ENCODE measurements at regions not wholly inside any gene's neighbourhood (a gene's known extent, or its start where the extent isn't known, plus 50 kb on each side); places are given as distances from the start of the nearest gene placed in this dataset.

GRCh38 chr13:27338816-27339215, 68.2 kb downstream of the RASL11A start:
- Histone ChIP-seq H3K36me3 (ENCODE audit: control insufficient read depth in 2 of 2, extremely low read depth in 1 of 2, insufficient read depth in 2 of 2, low read length in 2 of 2) (no peaks in the 10 kb centered on the region), H3K79me2 (ENCODE audit: control insufficient read depth, insufficient read depth, low read length) (no peaks in the 10 kb centered on the region), H3K9me1 (replicated peaks; ENCODE audit: control insufficient read depth, extremely low read depth, insufficient read depth, low read length) (no peaks in the 10 kb centered on the region), H3K27me3 (ENCODE audit: control insufficient read depth in 2 of 2, insufficient read depth in 2 of 2, low read length in 2 of 2) (peaks cover 3 to 6% of the 10 kb centered on the region in 2 experiments), H3K4me1 (ENCODE audit: control insufficient read depth, extremely low read depth, insufficient read depth, low read length) (no peaks in the 10 kb centered on the region), H4K20me1 (replicated peaks; ENCODE audit: control insufficient read depth, extremely low read depth, insufficient read depth, low read length) (no peaks in the 10 kb centered on the region), H3K4me2 (ENCODE audit: insufficient read depth, low read length) (no peak overlapping the region), H3K9ac (replicated peaks; ENCODE audit: extremely low read depth, insufficient read depth, low read length) (no peak overlapping the region), H3K9me3 (replicated peaks; ENCODE audit: control insufficient read depth, insufficient read depth, low read length) (no peaks in the 10 kb centered on the region), H2AFZ (ENCODE audit: low read depth, low read length) (no peak overlapping the region), H3K27ac (ENCODE audit: insufficient read depth, low read depth, low read length) (no peak overlapping the region), H3K4me3 (replicated peaks in 1 of 3; ENCODE audit: insufficient read depth in 1 of 3, low read depth in 1 of 3, low read length in 3 of 3) (no peak overlapping the region)
- ChIA-PET CTCF (interaction anchor here (0.6 to 3.2 kb wide), 18 partner anchors 8 to 767 kb away, joined by 3 to 26 read pairs (median 4); partner anchors contain the start of gene RASL11A), POLR2A (interaction anchor here (0.6 to 0.7 kb wide), 2 partner anchors 354 to 460 kb away, joined by 4 to 5 read pairs; no protein-coding TSS in a partner anchor)
- intact Hi-C loops (cut with micrococcal nuclease) (no loop called here), dilution Hi-C loops (cut with MboI; ENCODE audit: extremely low pct_ligation_motif_present, low sequenced_read_pairs) (no loop called here)
- TF ChIP-seq MYC (IDR thresholded peaks at IDR 0.05; ENCODE audit: low read depth, low read length) (no peak), JUN (IDR thresholded peaks at IDR 0.05; ENCODE audit: borderline replicate concordance, insufficient read depth, insufficient read length, low read depth) (no peak), EZH2 (IDR thresholded peaks at IDR 0.05; ENCODE audit: borderline replicate concordance, low read depth, low read length, severe bottlenecking) (no peak)
- TF ChIP-seq, protein P1, sequence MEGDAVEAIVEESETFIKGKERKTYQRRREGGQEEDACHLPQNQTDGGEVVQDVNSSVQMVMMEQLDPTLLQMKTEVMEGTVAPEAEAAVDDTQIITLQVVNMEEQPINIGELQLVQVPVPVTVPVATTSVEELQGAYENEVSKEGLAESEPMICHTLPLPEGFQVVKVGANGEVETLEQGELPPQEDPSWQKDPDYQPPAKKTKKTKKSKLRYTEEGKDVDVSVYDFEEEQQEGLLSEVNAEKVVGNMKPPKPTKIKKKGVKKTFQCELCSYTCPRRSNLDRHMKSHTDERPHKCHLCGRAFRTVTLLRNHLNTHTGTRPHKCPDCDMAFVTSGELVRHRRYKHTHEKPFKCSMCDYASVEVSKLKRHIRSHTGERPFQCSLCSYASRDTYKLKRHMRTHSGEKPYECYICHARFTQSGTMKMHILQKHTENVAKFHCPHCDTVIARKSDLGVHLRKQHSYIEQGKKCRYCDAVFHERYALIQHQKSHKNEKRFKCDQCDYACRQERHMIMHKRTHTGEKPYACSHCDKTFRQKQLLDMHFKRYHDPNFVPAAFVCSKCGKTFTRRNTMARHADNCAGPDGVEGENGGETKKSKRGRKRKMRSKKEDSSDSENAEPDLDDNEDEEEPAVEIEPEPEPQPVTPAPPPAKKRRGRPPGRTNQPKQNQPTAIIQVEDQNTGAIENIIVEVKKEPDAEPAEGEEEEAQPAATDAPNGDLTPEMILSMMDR (IDR thresholded peaks at IDR 0.05; ENCODE audit: extremely low read depth in 1 of 2, insufficient read depth in 1 of 2, low read depth in 1 of 2, low read length in 2 of 2) = peak in 1 of 2 donors; percentile 8
- no TSS peak for BruUV-seq (replicated peaks)
- FAIRE-seq = no peak
- DNase-seq (ENCODE audit: low read depth, low spot score) = no peak

DNA sequence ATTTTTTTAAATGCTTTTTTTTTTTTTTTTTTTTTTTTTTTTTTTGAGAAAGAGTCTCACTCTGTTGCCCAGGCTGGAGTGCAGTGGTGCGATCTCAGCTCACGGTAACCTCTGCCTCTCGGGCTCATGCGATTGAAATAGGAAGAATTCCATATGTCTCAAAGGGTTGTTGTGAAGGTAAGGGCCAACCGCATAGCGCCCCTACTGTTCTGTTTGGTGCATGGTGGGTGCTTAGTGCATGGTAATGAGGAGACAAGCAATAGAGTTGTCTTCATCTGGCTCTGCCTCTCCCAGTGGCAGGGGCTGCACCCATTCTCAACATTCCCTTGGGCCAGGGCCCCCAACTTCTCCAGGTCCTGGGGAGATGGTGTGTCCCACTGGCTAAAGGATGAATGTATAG, 68.7 kb downstream of the RASL11A start:
- POLR2A ChIA-PET = interaction anchor here (0.6 to 0.7 kb wide), 2 partner anchors 355 to 461 kb away, joined by 4 to 5 read pairs; no protein-coding TSS in a partner anchor
- FAIRE-seq = peak; percentile 46
- peak; percentile 58 for DNase-seq (ENCODE audit: low read depth, low spot score)
- Histone ChIP-seq H4K20me1 (replicated peaks; ENCODE audit: control insufficient read depth, extremely low read depth, insufficient read depth, low read length) (no peaks in the 10 kb centered on the region), H3K36me3 (ENCODE audit: control insufficient read depth in 2 of 2, extremely low read depth in 1 of 2, insufficient read depth in 2 of 2, low read length in 2 of 2) (no peaks in the 10 kb centered on the region), H3K79me2 (ENCODE audit: control insufficient read depth, insufficient read depth, low read length) (no peaks in the 10 kb centered on the region), H3K4me1 (ENCODE audit: control insufficient read depth, extremely low read depth, insufficient read depth, low read length) (no peaks in the 10 kb centered on the region), H3K9me3 (replicated peaks; ENCODE audit: control insufficient read depth, insufficient read depth, low read length) (no peaks in the 10 kb centered on the region), H3K27me3 (ENCODE audit: control insufficient read depth in 2 of 2, insufficient read depth in 2 of 2, low read length in 2 of 2) (peaks cover 3 to 6% of the 10 kb centered on the region in 2 experiments), H3K9ac (replicated peaks; ENCODE audit: extremely low read depth, insufficient read depth, low read length) (no peak overlapping the region), H3K4me2 (ENCODE audit: insufficient read depth, low read length) (no peak overlapping the region), H2AFZ (ENCODE audit: low read depth, low read length) (no peak overlapping the region), H3K4me3 (replicated peaks in 1 of 3; ENCODE audit: insufficient read depth in 1 of 3, low read depth in 1 of 3, low read length in 3 of 3) (no peak overlapping the region), H3K27ac (ENCODE audit: insufficient read depth, low read depth, low read length) (no peak overlapping the region), H3K9me1 (replicated peaks; ENCODE audit: control insufficient read depth, extremely low read depth, insufficient read depth, low read length) (no peaks in the 10 kb centered on the region)
- no TSS peak for BruUV-seq (replicated peaks)
- intact Hi-C loops (cut with micrococcal nuclease) = no loop called here
- dilution Hi-C loops (cut with MboI; ENCODE audit: extremely low pct_ligation_motif_present, low sequenced_read_pairs) = no loop called here
- CTCF ChIA-PET = interaction anchor here (0.6 to 3.2 kb wide), 18 partner anchors 8 to 766 kb away, joined by 3 to 26 read pairs (median 4); partner anchors contain the start of gene RASL11A
- no peak for TF ChIP-seq JUN (IDR thresholded peaks at IDR 0.05; ENCODE audit: borderline replicate concordance, insufficient read depth, insufficient read length, low read depth)
- no peak for TF ChIP-seq GATA2 (IDR thresholded peaks at IDR 0.05; ENCODE audit: insufficient read depth, insufficient read length, low read depth, low read length)
- no peak for TF ChIP-seq MAX (IDR thresholded peaks at IDR 0.05; ENCODE audit: insufficient read depth, insufficient read length)
- no peak for TF ChIP-seq EZH2 (IDR thresholded peaks at IDR 0.05; ENCODE audit: borderline replicate concordance, low read depth, low read length, severe bottlenecking)
- TF ChIP-seq, protein P1 (IDR thresholded peaks at IDR 0.05; ENCODE audit: extremely low read depth in 1 of 2, insufficient read depth in 1 of 2, low read depth in 1 of 2, low read length in 2 of 2) = peak; percentile 45 to 77
- TF ChIP-seq POLR2A (IDR thresholded peaks at IDR 0.05; ENCODE audit: low read depth, low read length) = no peak
- no peak for TF ChIP-seq MYC (IDR thresholded peaks at IDR 0.05; ENCODE audit: low read depth, low read length)
- no peak for TF ChIP-seq POLR2AphosphoS5 (IDR thresholded peaks at IDR 0.05; ENCODE audit: insufficient read depth, low read depth, low read length)

Measured in endothelial cell of umbilical vein (primary cell).